ENCODE measurements at regions not wholly inside any gene's neighbourhood (a gene's known extent, or its start where the extent isn't known, plus 50 kb on each side); places are given as distances from the start of the nearest gene placed in this dataset.
"Not testable (repeated sequence)": the region's sequence is repeated elsewhere in the genome, so short reads cannot be mapped to it uniquely, and the experiment has no call there.

DNA sequence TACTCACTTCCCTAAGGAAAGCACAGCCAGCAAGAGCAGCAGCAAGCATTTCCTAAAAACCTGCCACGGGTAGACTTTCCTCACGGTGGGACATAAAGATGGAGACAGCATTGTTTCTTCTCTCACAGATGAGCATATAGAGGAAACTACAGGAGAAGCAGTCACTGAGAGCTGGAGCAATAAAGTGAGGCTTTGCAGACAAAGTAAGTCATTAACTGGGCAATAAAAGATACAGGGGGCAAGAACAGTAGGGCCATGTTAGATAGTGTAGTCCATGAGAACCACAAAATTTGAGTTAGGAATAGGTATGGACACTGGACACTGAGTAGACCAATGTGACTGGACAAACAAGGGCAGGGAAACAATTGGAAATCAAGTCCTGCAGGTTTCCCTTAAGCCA is 240.1 kb upstream of the NFIA start:
- Histone ChIP-seq H3K9me2 (replicated peaks; ENCODE audit: control insufficient read depth, low read length) (no peaks in the 10 kb centered on the region), H3K9me3 (ENCODE audit: control insufficient read depth, insufficient read depth, low read length) (no peaks in the 10 kb centered on the region), H3K4me1 (ENCODE audit: control insufficient read depth, low read length) (no peaks in the 10 kb centered on the region), H3K4me3 (ENCODE audit: low read length) (no peak overlapping the region), H3F3A (ENCODE audit: control insufficient read depth, insufficient read depth) (no peaks in the 10 kb centered on the region), H3K27me3 (ENCODE audit: control insufficient read depth, low read length) (no peaks in the 10 kb centered on the region), H3K36me3 (ENCODE audit: control insufficient read depth, low read length) (no peaks in the 10 kb centered on the region), H3K4me2 (ENCODE audit: low read length) (no peak overlapping the region), H3K27ac (ENCODE audit: low read depth, low read length) (no peak overlapping the region), H4K20me1 (ENCODE audit: control insufficient read depth, insufficient read depth, low read depth, low read length) (no peaks in the 10 kb centered on the region), H3K79me2 (ENCODE audit: control insufficient read depth, low read length) (no peaks in the 10 kb centered on the region)
- TF ChIP-seq, protein P1, sequence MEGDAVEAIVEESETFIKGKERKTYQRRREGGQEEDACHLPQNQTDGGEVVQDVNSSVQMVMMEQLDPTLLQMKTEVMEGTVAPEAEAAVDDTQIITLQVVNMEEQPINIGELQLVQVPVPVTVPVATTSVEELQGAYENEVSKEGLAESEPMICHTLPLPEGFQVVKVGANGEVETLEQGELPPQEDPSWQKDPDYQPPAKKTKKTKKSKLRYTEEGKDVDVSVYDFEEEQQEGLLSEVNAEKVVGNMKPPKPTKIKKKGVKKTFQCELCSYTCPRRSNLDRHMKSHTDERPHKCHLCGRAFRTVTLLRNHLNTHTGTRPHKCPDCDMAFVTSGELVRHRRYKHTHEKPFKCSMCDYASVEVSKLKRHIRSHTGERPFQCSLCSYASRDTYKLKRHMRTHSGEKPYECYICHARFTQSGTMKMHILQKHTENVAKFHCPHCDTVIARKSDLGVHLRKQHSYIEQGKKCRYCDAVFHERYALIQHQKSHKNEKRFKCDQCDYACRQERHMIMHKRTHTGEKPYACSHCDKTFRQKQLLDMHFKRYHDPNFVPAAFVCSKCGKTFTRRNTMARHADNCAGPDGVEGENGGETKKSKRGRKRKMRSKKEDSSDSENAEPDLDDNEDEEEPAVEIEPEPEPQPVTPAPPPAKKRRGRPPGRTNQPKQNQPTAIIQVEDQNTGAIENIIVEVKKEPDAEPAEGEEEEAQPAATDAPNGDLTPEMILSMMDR (IDR thresholded peaks at IDR 0.05; ENCODE audit: low read depth, low read length, poor library complexity, severe bottlenecking), result no peak
- no peak for TF ChIP-seq EZH2phosphoT487 (IDR thresholded peaks at IDR 0.05; ENCODE audit: borderline replicate concordance, low read length)

DNA sequence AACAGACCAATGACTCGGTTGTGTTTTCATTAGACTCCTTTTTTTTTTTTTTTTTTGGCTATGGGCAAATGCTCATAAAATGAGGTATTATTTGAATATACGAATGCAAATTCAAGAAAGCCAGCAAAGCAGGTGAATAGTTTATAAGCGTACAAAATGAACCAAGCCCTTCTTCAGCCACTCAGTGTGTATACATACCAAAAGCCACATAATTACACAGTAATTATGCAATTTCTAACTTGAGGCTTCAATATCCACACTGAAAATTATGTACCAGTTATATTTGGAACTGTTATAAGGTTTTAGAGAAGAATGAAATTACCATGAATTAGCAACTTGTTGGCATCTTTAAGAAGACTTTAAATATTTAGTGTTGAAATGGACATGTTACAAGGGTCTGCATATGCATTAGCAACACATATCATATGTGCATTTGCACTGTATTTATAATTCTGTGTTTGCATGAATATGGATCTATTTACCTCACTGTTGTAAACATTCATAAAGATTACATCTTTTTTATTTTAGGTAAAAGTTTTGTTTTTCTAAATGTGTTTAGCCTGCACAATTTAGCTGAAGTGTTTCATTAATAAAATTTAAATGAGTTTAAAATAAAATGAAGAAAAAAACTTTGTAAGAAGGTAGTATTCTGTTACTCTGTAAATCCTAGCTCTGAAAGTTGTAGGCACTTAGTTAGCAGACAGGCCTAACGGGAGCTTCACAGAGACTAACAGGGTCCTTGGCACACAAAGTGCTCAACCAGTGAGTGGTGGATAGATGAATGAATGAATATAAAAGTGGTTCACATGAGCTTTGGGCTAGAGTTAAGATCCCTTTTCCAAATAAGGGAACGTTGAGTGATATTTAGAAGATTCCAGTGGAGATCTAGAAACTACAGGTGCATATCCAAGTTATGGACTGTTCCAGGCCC is 241.0 kb upstream of the NFIA start:
- Histone ChIP-seq H3K27me3 (ENCODE audit: control insufficient read depth, low read length) (no peaks in the 10 kb centered on the region), H3K4me1 (ENCODE audit: control insufficient read depth, low read length) (no peaks in the 10 kb centered on the region), H3K36me3 (ENCODE audit: control insufficient read depth, low read length) (no peaks in the 10 kb centered on the region), H3K9me3 (ENCODE audit: control insufficient read depth, insufficient read depth, low read length) (no peaks in the 10 kb centered on the region), H3F3A (ENCODE audit: control insufficient read depth, insufficient read depth) (no peaks in the 10 kb centered on the region), H3K9me2 (replicated peaks; ENCODE audit: control insufficient read depth, low read length) (no peaks in the 10 kb centered on the region), H3K79me2 (ENCODE audit: control insufficient read depth, low read length) (no peaks in the 10 kb centered on the region), H4K20me1 (ENCODE audit: control insufficient read depth, insufficient read depth, low read depth, low read length) (no peaks in the 10 kb centered on the region), H3K4me3 (ENCODE audit: low read length) (no peak overlapping the region), H3K27ac (ENCODE audit: low read depth, low read length) (no peak overlapping the region), H3K4me2 (ENCODE audit: low read length) (no peak overlapping the region)
- TF ChIP-seq EZH2phosphoT487 (IDR thresholded peaks at IDR 0.05; ENCODE audit: borderline replicate concordance, low read length), result no peak
- TF ChIP-seq, protein P1 (IDR thresholded peaks at IDR 0.05; ENCODE audit: low read depth, low read length, poor library complexity, severe bottlenecking), result no peak

DNA sequence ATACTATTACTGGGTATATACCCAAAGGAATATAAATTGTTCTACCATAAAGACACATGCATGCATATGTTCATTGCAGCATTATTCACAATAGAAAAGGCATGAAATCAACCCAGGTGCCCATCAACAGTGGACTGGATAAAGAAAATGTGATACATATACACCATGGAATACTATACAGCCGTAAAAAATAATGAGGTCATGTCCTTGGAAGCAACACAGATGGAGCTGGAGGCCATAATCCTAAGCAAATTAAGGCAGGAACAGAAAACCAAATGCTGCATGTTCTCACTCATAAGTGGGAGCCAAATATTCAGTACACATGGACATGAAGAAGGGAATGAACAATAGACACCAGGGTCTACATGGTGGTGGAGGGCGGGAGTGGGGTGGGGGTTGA is 241.9 kb upstream of the NFIA start:
- not testable (repeated sequence) for H3K4me3 ChIP-seq (ENCODE audit: low read length); H3F3A ChIP-seq (ENCODE audit: control insufficient read depth, insufficient read depth); H4K20me1 ChIP-seq (ENCODE audit: control insufficient read depth, insufficient read depth, low read depth, low read length); H3K27ac ChIP-seq (ENCODE audit: low read depth, low read length); H3K4me1 ChIP-seq (ENCODE audit: control insufficient read depth, low read length); H3K9me2 ChIP-seq (replicated peaks; ENCODE audit: control insufficient read depth, low read length); H3K27me3 ChIP-seq (ENCODE audit: control insufficient read depth, low read length); H3K4me2 ChIP-seq (ENCODE audit: low read length); H3K79me2 ChIP-seq (ENCODE audit: control insufficient read depth, low read length); H3K9me3 ChIP-seq (ENCODE audit: control insufficient read depth, insufficient read depth, low read length); H3K36me3 ChIP-seq (ENCODE audit: control insufficient read depth, low read length)

DNA sequence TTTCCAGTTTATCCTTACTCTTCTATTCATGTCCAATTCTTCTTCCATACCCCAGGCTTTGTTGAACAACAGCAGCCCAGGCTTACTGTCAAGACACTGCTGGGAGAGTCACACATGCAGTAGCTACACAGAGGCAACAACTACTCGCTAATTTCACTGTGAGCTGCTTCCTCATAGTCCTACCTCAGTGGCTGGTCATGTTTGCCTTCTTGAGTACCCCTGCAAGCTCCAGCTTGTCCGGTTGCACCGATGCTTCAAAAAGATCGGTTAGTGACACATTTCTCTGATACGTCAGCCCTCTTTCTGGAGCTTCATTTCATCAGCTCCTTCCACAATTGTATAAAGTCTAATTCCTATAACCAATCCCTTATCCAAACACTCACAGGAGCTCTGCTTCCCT is 246.7 kb upstream of the NFIA start:
- Histone ChIP-seq H3K4me2 (ENCODE audit: low read length) (no peak overlapping the region), H3K27me3 (ENCODE audit: control insufficient read depth, low read length) (peaks cover 8% of the 10 kb centered on the region), H3K9me3 (ENCODE audit: control insufficient read depth, insufficient read depth, low read length) (no peaks in the 10 kb centered on the region), H3K27ac (ENCODE audit: low read depth, low read length) (no peak overlapping the region), H3K4me1 (ENCODE audit: control insufficient read depth, low read length) (no peaks in the 10 kb centered on the region), H3K4me3 (ENCODE audit: low read length) (no peak overlapping the region), H4K20me1 (ENCODE audit: control insufficient read depth, insufficient read depth, low read depth, low read length) (no peaks in the 10 kb centered on the region), H3F3A (ENCODE audit: control insufficient read depth, insufficient read depth) (no peaks in the 10 kb centered on the region), H3K79me2 (ENCODE audit: control insufficient read depth, low read length) (no peaks in the 10 kb centered on the region), H3K36me3 (ENCODE audit: control insufficient read depth, low read length) (no peaks in the 10 kb centered on the region), H3K9me2 (replicated peaks; ENCODE audit: control insufficient read depth, low read length) (no peaks in the 10 kb centered on the region)
- TF ChIP-seq EZH2phosphoT487 (IDR thresholded peaks at IDR 0.05; ENCODE audit: borderline replicate concordance, low read length), result no peak
- TF ChIP-seq, protein P1 (IDR thresholded peaks at IDR 0.05; ENCODE audit: low read depth, low read length, poor library complexity, severe bottlenecking), result no peak

Measured in DOHH2 (cell line).